HEK293 (cell line): ENCODE measurements at regions not wholly inside any gene's neighbourhood (a gene's known extent, or its start where the extent isn't known, plus 50 kb on each side); places are given as distances from the start of the nearest gene placed in this dataset.
A peak's percentile ranks its signal among the peaks of the same experiment; 100 is the strongest.

ENCODE experiments used
- CTCF ChIA-PET: fragments of 350-600 bp; formaldehyde crosslinking; extraction: SDS; loops from one replicate; lab custom pipeline; 2021; ENCODE audit warnings: antibody characterized with exemption; lab: Yijun Ruan, JAX
- POLR2A ChIA-PET: fragments of 300-600 bp; formaldehyde crosslinking; extraction: SDS; loops from one replicate; lab custom pipeline; 2020; ENCODE audit warnings: antibody characterized with exemption, inconsistent platforms; lab: Yijun Ruan, JAX
- H3K27ac ChIP-seq: fragments of 200-500 bp; sonication (Bioruptor generic); 2 replicates; pipeline ENCODE4 v1.5.1; 2014; ENCODE audit warnings: low read depth, low read length, control low read depth, inconsistent platforms; ENCODE audit errors: extremely low read depth
- H3K36me3 ChIP-seq, 2 experiments: fragments of 200-500 bp in 1 of 2; sonication (Bioruptor generic) in 1 of 2; 1 replicate in 1 of 2; 2 replicates in 1 of 2; pipeline ENCODE4 v1.5.1; 2014 to 2017; ENCODE audit warnings: inconsistent platforms in 2 of 2, low read length in 2 of 2; ENCODE audit not compliant: control insufficient read depth in 2 of 2, insufficient read depth in 1 of 2
- H3K4me1 ChIP-seq: fragments of 200-500 bp; sonication (Bioruptor generic); 2 replicates; pipeline ENCODE4 v1.5.1; 2014; ENCODE audit warnings: mild to moderate bottlenecking, low read length, inconsistent platforms; ENCODE audit not compliant: control insufficient read depth, insufficient read depth
- H3K4me3 ChIP-seq: 2 replicates; pipeline ENCODE4 v1.5.1; 2011; ENCODE audit warnings: low read depth, mild to moderate bottlenecking, control low read depth, low read length, moderate library complexity
- H3K9me3 ChIP-seq: fragments of 200-500 bp; sonication (Bioruptor generic); 2 replicates; pipeline ENCODE4 v1.5.1; 2014; ENCODE audit warnings: low read depth, low read length, inconsistent platforms; ENCODE audit not compliant: control insufficient read depth, insufficient read depth
- BCL6B ChIP-seq: fragments of 450-650 bp; formaldehyde crosslinking; IDR thresholded peaks from 2 replicates; pipeline ENCODE4 v1.5.1; 2017; ENCODE audit warnings: missing biosample characterization, missing genetic modification characterization
- GFI1B ChIP-seq: fragments of 450-650 bp; formaldehyde crosslinking; IDR thresholded peaks from 2 replicates; pipeline ENCODE4 v1.5.1; 2016; ENCODE audit warnings: missing biosample characterization, missing genetic modification characterization
- GLI2 ChIP-seq: fragments of 450-650 bp; formaldehyde crosslinking; IDR thresholded peaks from 2 replicates; pipeline ENCODE4; 2017; ENCODE audit warnings: missing biosample characterization, missing genetic modification characterization, low read depth, borderline replicate concordance
- PRDM1 ChIP-seq: fragments of 450-650 bp; formaldehyde crosslinking; IDR thresholded peaks from 2 replicates; pipeline ENCODE4; 2016; ENCODE audit warnings: missing biosample characterization, missing genetic modification characterization
- RBAK ChIP-seq: fragments of 450-650 bp; formaldehyde crosslinking; IDR thresholded peaks from 2 replicates; pipeline ENCODE4 v1.5.1; 2016; ENCODE audit warnings: missing biosample characterization, missing genetic modification characterization
- SCRT2 ChIP-seq: fragments of 450-650 bp; formaldehyde crosslinking; IDR thresholded peaks from 2 replicates; pipeline ENCODE4 v1.5.1; 2016; ENCODE audit warnings: missing biosample characterization, missing genetic modification characterization
- ZBTB17 ChIP-seq: fragments of 450-650 bp; formaldehyde crosslinking; IDR thresholded peaks from 2 replicates; pipeline ENCODE4 v1.5.1; 2016; ENCODE audit warnings: missing biosample characterization, missing genetic modification characterization
- ZBTB7A ChIP-seq: fragments of 450-650 bp; formaldehyde crosslinking; IDR thresholded peaks from 2 replicates; pipeline ENCODE4 v1.5.1; 2016; ENCODE audit warnings: low read depth, missing biosample characterization, missing genetic modification characterization
- ZEB2 ChIP-seq: fragments of 450-650 bp; formaldehyde crosslinking; IDR thresholded peaks from 2 replicates; pipeline ENCODE4 v1.5.1; 2016; ENCODE audit warnings: missing biosample characterization, missing genetic modification characterization
- ZFP69B ChIP-seq: fragments of 450-650 bp; formaldehyde crosslinking; IDR thresholded peaks from 2 replicates; pipeline ENCODE4 v1.5.1; 2016; ENCODE audit warnings: missing biosample characterization, missing genetic modification characterization
- ZNF2 ChIP-seq: fragments of 450-650 bp; formaldehyde crosslinking; IDR thresholded peaks from 2 replicates; pipeline ENCODE4 v1.5.1; 2016; ENCODE audit warnings: missing biosample characterization, missing genetic modification characterization
- ZNF302 ChIP-seq: fragments of 450-650 bp; formaldehyde crosslinking; IDR thresholded peaks from 2 replicates; pipeline ENCODE4 v1.5.1; 2016; ENCODE audit warnings: missing biosample characterization, missing genetic modification characterization, low read depth
- ZNF335 ChIP-seq: fragments of 450-650 bp; formaldehyde crosslinking; conservative IDR thresholded peaks from 2 replicates; pipeline ENCODE4 v1.5.1; 2016; ENCODE audit warnings: missing biosample characterization, missing genetic modification characterization
- ZNF394 ChIP-seq: fragments of 450-650 bp; formaldehyde crosslinking; IDR thresholded peaks from 2 replicates; pipeline ENCODE4 v1.5.1; 2016; ENCODE audit warnings: missing biosample characterization, missing genetic modification characterization, mild to moderate bottlenecking, moderate library complexity, borderline replicate concordance
- ZNF433 ChIP-seq: fragments of 450-650 bp; formaldehyde crosslinking; IDR thresholded peaks from 2 replicates; pipeline ENCODE4 v1.5.1; 2016; ENCODE audit warnings: missing biosample characterization, missing genetic modification characterization, low read depth
- ZNF473 ChIP-seq: fragments of 450-650 bp; formaldehyde crosslinking; IDR thresholded peaks from 2 replicates; pipeline ENCODE4 v1.5.1; 2017; ENCODE audit warnings: missing biosample characterization, missing genetic modification characterization
- ZNF514 ChIP-seq: fragments of 450-650 bp; formaldehyde crosslinking; IDR thresholded peaks from 2 replicates; pipeline ENCODE4 v1.5.1; 2016; ENCODE audit warnings: missing biosample characterization, missing genetic modification characterization
- ZNF530 ChIP-seq: fragments of 450-650 bp; formaldehyde crosslinking; IDR thresholded peaks from 2 replicates; pipeline ENCODE4 v1.5.1; 2016; ENCODE audit warnings: low read depth, missing biosample characterization, missing genetic modification characterization
- ZNF560 ChIP-seq: fragments of 450-650 bp; formaldehyde crosslinking; IDR thresholded peaks from 2 replicates; pipeline ENCODE4 v1.5.1; 2017; ENCODE audit warnings: missing biosample characterization, missing genetic modification characterization, borderline replicate concordance
- ZNF571 ChIP-seq: fragments of 450-650 bp; formaldehyde crosslinking; IDR thresholded peaks from 2 replicates; pipeline ENCODE4 v1.5.0; 2017; ENCODE audit warnings: missing biosample characterization, missing genetic modification characterization
- ZNF629 ChIP-seq: fragments of 450-650 bp; formaldehyde crosslinking; IDR thresholded peaks from 2 replicates; pipeline ENCODE4 v1.5.1; 2017; ENCODE audit warnings: missing biosample characterization, missing genetic modification characterization
- ZNF654 ChIP-seq: fragments of 450-650 bp; formaldehyde crosslinking; IDR thresholded peaks from 2 replicates; pipeline ENCODE4 v1.5.1; 2016; ENCODE audit warnings: low read depth, missing biosample characterization, missing genetic modification characterization
- ZNF660 ChIP-seq: fragments of 450-650 bp; IDR thresholded peaks from 2 replicates; pipeline ENCODE4 v1.5.1; 2018; ENCODE audit warnings: missing biosample characterization, mild to moderate bottlenecking, missing genetic modification characterization
- ZSCAN23 ChIP-seq: fragments of 450-650 bp; formaldehyde crosslinking; IDR thresholded peaks from 2 replicates; pipeline ENCODE4 v1.5.1; 2016; ENCODE audit warnings: missing biosample characterization, missing genetic modification characterization
- TF ChIP-seq, protein P1 (sequence below): fragments of 450-650 bp; formaldehyde crosslinking; IDR thresholded peaks from 2 replicates; pipeline ENCODE4 v1.5.1; 2016; ENCODE audit warnings: missing biosample characterization, missing genetic modification characterization
- TF ChIP-seq, protein P2 (sequence below): fragments of 450-650 bp; formaldehyde crosslinking; IDR thresholded peaks from 2 replicates; pipeline ENCODE4 v1.5.1; 2016; ENCODE audit warnings: missing biosample characterization, missing genetic modification characterization
- TF ChIP-seq, protein P3 (sequence below): sonication (generic); formaldehyde crosslinking; IDR thresholded peaks from 2 replicates; pipeline ENCODE4 v1.8.1; 2022; ENCODE audit warnings: mild to moderate bottlenecking, moderate library complexity, missing genetic modification reagents

- ChIA-PET CTCF (interaction anchor here (0.5 to 7.4 kb wide), 57 partner anchors 9 to 1892 kb away, joined by 3 to 324 read pairs (median 4); no protein-coding TSS in a partner anchor), POLR2A (no interaction called here)
- Histone ChIP-seq H3K27ac (no peak overlapping the region), H3K4me1 (no peaks in the 10 kb centered on the region), H3K36me3 (no peaks in the 10 kb centered on the region), H3K4me3 (no peak overlapping the region), H3K9me3 (no peaks in the 10 kb centered on the region)
- 0 out of 2 replicates have a peak, but pooled peaks have one; percentile 14 for TF ChIP-seq ZNF660 (tag by site-specific recombination)
- 0 out of 2 replicates have a peak, but pooled peaks have one; percentile 46 for TF ChIP-seq ZBTB17 (tag by site-specific recombination)
- TF ChIP-seq ZNF571 (tag by site-specific recombination) = no peak
- TF ChIP-seq ZNF654 = peak; percentile 93
- TF ChIP-seq ZNF302 (tag by site-specific recombination) = no peak
- TF ChIP-seq ZNF335 (tag by site-specific recombination) = peak; percentile 37; the same call in 1 of the 2 replicates
- no peak for TF ChIP-seq ZFP69B (tag by site-specific recombination)
- TF ChIP-seq, protein P1, sequence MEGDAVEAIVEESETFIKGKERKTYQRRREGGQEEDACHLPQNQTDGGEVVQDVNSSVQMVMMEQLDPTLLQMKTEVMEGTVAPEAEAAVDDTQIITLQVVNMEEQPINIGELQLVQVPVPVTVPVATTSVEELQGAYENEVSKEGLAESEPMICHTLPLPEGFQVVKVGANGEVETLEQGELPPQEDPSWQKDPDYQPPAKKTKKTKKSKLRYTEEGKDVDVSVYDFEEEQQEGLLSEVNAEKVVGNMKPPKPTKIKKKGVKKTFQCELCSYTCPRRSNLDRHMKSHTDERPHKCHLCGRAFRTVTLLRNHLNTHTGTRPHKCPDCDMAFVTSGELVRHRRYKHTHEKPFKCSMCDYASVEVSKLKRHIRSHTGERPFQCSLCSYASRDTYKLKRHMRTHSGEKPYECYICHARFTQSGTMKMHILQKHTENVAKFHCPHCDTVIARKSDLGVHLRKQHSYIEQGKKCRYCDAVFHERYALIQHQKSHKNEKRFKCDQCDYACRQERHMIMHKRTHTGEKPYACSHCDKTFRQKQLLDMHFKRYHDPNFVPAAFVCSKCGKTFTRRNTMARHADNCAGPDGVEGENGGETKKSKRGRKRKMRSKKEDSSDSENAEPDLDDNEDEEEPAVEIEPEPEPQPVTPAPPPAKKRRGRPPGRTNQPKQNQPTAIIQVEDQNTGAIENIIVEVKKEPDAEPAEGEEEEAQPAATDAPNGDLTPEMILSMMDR (tag by site-specific recombination) = peak; percentile 69
- no peak for TF ChIP-seq ZNF560
- no peak for TF ChIP-seq ZNF394 (tag by site-specific recombination)
- TF ChIP-seq ZNF514 (tag by site-specific recombination) = no peak
- peak; percentile 26; the same call in 1 of the 2 replicates for TF ChIP-seq ZNF2 (tag by site-specific recombination)
- TF ChIP-seq ZEB2 (tag by site-specific recombination) = no peak
- no peak for TF ChIP-seq ZNF473 (tag by site-specific recombination)
- peak; percentile 86 for TF ChIP-seq SCRT2 (tag by site-specific recombination)
- TF ChIP-seq, protein P2, sequence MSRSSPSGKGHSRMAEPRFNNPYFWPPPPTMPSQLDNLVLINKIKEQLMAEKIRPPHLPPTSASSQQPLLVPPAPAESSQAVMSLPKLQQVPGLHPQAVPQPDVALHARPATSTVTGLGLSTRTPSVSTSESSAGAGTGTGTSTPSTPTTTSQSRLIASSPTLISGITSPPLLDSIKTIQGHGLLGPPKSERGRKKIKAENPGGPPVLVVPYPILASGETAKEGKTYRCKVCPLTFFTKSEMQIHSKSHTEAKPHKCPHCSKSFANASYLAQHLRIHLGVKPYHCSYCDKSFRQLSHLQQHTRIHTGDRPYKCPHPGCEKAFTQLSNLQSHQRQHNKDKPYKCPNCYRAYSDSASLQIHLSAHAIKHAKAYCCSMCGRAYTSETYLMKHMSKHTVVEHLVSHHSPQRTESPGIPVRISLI = peak; percentile 93
- 0 out of 2 replicates have a peak, but pooled peaks have one; percentile 44 for TF ChIP-seq PRDM1 (tag by site-specific recombination)
Measured at GRCh38 chr7:95690367-95690947, 81.9 kb upstream of the DYNC1I1 start.

DNA sequence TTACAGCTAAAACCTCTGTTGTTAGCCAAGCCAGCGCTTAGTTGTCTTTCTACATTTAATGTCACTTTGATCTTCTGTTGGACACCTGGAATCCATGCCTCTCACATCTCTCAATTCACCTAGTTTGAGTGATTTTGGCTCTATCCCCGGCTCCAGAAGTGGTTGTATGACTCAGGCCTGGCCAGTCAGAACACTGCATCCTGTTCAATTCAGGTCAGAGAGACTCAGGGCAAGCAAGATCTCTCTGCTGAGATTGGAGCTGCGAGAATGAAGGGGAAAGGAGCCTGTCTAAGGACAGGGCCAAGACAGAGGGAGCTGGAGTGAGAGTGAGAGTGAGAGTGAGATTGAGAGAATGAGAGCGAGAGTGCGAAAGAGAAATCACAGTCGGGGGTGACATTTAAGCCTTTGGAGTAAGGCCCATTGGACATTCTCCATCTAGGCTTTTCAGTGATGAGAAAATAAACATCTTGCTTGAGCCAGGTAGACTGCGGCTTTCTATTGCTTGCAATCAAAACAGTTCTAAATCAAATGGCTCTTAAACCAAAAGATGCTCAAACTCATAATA is 83.3 kb upstream of the DYNC1I1 start:
- TF ChIP-seq GFI1B = no peak
- no peak for TF ChIP-seq ZNF629 (tag by site-specific recombination)
- TF ChIP-seq PRDM1 (tag by site-specific recombination) = peak; percentile 100
- H3K36me3 ChIP-seq = no peaks in the 10 kb centered on the region
- H3K4me3 ChIP-seq = no peak overlapping the region
- ChIA-PET POLR2A (no interaction called here), CTCF (interaction anchor here (0.5 to 7.4 kb wide), 16 partner anchors 12 to 1891 kb away, joined by 3 to 324 read pairs (median 8); no protein-coding TSS in a partner anchor)
- no peaks in the 10 kb centered on the region for H3K4me1 ChIP-seq
- no peak overlapping the region for H3K27ac ChIP-seq
- no peaks in the 10 kb centered on the region for H3K9me3 ChIP-seq

DNA sequence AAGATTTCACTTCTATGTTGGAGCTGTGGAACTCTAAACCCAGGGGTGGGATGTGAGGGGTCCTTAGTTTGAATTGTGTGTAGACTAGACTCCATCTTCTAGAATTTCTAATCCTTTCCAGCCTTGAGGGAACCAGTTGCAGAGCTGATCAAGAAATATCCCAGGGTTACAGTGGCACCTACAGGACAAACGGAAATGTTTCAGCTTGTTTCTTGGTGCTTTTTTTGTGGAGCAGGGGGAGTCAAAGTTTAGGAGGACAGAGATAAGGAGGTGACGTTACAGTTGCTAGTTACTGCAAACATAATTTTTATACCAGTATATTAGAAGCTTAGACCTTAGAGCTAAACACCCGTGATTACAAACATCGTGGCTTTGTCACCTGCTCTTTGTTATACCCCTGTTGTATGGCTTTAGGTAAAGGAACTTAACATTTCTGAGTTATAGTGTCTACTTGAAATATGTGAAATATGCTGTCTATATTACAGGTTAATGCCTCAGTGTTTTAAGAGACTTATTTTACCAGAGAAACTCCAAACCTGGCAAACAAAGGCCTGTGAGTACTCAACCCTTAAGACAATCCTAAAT is 84.5 kb upstream of the DYNC1I1 start:
- Histone ChIP-seq H3K27ac (no peak overlapping the region), H3K4me1 (no peaks in the 10 kb centered on the region), H3K4me3 (no peak overlapping the region), H3K9me3 (no peaks in the 10 kb centered on the region), H3K36me3 (no peaks in the 10 kb centered on the region)
- POLR2A ChIA-PET = no interaction called here
- CTCF ChIA-PET = interaction anchor here (0.5 to 7.4 kb wide), 38 partner anchors 13 to 1957 kb away, joined by 3 to 324 read pairs (median 6); partner anchors contain the start of gene ASB4
- TF ChIP-seq ZNF433 (tag by site-specific recombination) (no peak), ZBTB7A (tag by site-specific recombination) (no peak), SCRT2 (tag by site-specific recombination) (peak; percentile 80), ZSCAN23 (no peak), GLI2 (no peak), RBAK (tag by site-specific recombination) (no peak), ZNF530 (tag by site-specific recombination) (no peak), BCL6B (tag by site-specific recombination) (no peak)
- TF ChIP-seq, protein P3, sequence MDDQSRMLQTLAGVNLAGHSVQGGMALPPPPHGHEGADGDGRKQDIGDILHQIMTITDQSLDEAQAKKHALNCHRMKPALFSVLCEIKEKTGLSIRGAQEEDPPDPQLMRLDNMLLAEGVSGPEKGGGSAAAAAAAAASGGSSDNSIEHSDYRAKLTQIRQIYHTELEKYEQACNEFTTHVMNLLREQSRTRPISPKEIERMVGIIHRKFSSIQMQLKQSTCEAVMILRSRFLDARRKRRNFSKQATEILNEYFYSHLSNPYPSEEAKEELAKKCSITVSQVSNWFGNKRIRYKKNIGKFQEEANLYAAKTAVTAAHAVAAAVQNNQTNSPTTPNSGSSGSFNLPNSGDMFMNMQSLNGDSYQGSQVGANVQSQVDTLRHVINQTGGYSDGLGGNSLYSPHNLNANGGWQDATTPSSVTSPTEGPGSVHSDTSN = no peak
